ENCODE measurements at regions not wholly inside any gene's neighbourhood (a gene's known extent, or its start where the extent isn't known, plus 50 kb on each side); places are given as distances from the start of the nearest gene placed in this dataset.
"Not testable (repeated sequence)": the region's sequence is repeated elsewhere in the genome, so short reads cannot be mapped to it uniquely, and the experiment has no call there.

GRCh38 chr7:52184006-52184703 is 851.3 kb upstream of the POM121L12 start:
- DNase-seq (ENCODE audit: low read depth): peak; percentile 16
- no peak for TF ChIP-seq CTCF (IDR thresholded peaks at IDR 0.05; ENCODE audit: insufficient read depth, low read depth, low read length, missing control alignments)
- no peak overlapping the region for H3K4me3 ChIP-seq (ENCODE audit: low read length)

- H3K4me3 ChIP-seq (ENCODE audit: low read length): no peak overlapping the region
- DNase-seq (ENCODE audit: low read depth): no peak
- TF ChIP-seq CTCF (IDR thresholded peaks at IDR 0.05; ENCODE audit: insufficient read depth, low read depth, low read length, missing control alignments): no peak
These were observed 855.5 kb upstream of the POM121L12 start for GRCh38 chr7:52179934-52180333.

DNA sequence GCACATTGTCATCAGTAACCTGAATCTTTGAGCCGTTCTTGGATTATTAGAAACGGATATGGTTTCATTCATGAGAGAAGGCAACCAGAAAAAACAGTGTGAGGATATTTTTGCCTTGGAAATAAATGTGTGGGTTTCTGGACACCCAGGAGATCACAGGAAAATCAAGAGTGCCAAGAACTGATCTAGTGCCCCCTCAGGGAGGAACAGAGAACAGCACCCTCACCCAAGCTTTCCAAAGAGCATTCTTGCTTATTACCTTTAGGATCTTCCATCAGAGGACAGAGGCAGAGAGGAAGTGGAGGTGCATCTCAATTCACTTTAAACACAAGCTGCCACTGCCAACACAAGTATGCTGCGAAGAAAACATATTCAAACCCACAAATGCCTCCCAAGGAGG is 851.5 kb upstream of the COBL start:
- DNase-seq (ENCODE audit: low read depth): no peak
- H3K4me3 ChIP-seq (ENCODE audit: low read length): no peak overlapping the region
- no peak for TF ChIP-seq CTCF (IDR thresholded peaks at IDR 0.05; ENCODE audit: insufficient read depth, low read depth, low read length, missing control alignments)

GRCh38 chr7:52163311-52163710 is 846.7 kb upstream of the COBL start:
- DNase-seq (ENCODE audit: low read depth): no peak
- TF ChIP-seq CTCF (IDR thresholded peaks at IDR 0.05; ENCODE audit: insufficient read depth, low read depth, low read length, missing control alignments): no peak
- H3K4me3 ChIP-seq (ENCODE audit: low read length): no peak overlapping the region

- H3K4me3 ChIP-seq (ENCODE audit: low read length): no peak overlapping the region
- no peak for TF ChIP-seq CTCF (IDR thresholded peaks at IDR 0.05; ENCODE audit: insufficient read depth, low read depth, low read length, missing control alignments)
- no peak for DNase-seq (ENCODE audit: low read depth)
These were observed 844.9 kb upstream of the COBL start for GRCh38 chr7:52161483-52161882.

- H3K4me3 ChIP-seq (ENCODE audit: low read length); DNase-seq (ENCODE audit: low read depth): not testable (repeated sequence)
These were observed 842.8 kb upstream of the COBL start for GRCh38 chr7:52159421-52159820.

- TF ChIP-seq CTCF (IDR thresholded peaks at IDR 0.05; ENCODE audit: insufficient read depth, low read depth, low read length, missing control alignments): peak; percentile 3
- DNase-seq (ENCODE audit: low read depth): no peak
- H3K4me3 ChIP-seq (ENCODE audit: low read length): no peak overlapping the region
These were observed 837.8 kb upstream of the COBL start for GRCh38 chr7:52154382-52154781.

All from epithelial cell of esophagus (primary cell).